Tibial nerve (tissue), 4 donors: ENCODE measurements at regions not wholly inside any gene's neighbourhood (a gene's known extent, or its start where the extent isn't known, plus 50 kb on each side); places are given as distances from the start of the nearest gene placed in this dataset.

Experiments
- EP300 ChIP-seq, 2 donors: sonication (generic); formaldehyde crosslinking; IDR thresholded peaks; one replicate each; pipeline ENCODE4 v1.6.1; 2017; ENCODE audit warnings: antibody characterized with exemption in 2 of 2, mild to moderate bottlenecking in 1 of 2
- POLR2A ChIP-seq, 2 donors: fragments of 450-650 bp; IDR thresholded peaks; one replicate each; pipeline ENCODE4 v1.6.1; 2017; ENCODE audit warnings: antibody characterized with exemption in 2 of 2, mild to moderate bottlenecking in 2 of 2, moderate library complexity in 2 of 2
- TF ChIP-seq, protein P1 (sequence below), 5 experiments: fragments of 200-600 bp in 3 of 5; fragments of 450-650 bp in 2 of 5; sonication (generic) in 3 of 5; IDR thresholded peaks; one replicate each; pipeline ENCODE4 v1.5.1; 2016 to 2019; ENCODE audit warnings: antibody characterized with exemption in 5 of 5, mild to moderate bottlenecking in 3 of 5, moderate library complexity in 2 of 5

DNA sequence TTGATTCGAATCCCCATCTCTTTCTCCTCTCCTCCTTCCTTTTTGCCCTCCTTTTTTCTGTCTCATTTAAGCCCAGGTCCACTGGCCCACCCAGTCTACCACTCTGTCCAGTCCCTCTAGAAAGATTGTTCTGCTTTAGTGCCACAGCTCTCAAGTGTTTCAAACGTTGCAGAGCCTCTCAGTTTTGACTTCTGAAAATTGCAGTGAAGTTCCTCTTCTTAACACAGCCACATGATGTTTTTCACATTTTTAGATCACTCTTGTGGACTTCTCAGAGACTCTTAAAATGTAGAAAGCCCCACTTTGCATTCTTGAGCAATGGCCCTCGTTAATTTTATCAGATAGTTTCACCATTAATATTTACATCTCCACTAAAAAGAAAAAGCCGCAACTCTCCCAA lies 253.1 kb downstream of the HAPSTR1 start:
- TF ChIP-seq, protein P1, sequence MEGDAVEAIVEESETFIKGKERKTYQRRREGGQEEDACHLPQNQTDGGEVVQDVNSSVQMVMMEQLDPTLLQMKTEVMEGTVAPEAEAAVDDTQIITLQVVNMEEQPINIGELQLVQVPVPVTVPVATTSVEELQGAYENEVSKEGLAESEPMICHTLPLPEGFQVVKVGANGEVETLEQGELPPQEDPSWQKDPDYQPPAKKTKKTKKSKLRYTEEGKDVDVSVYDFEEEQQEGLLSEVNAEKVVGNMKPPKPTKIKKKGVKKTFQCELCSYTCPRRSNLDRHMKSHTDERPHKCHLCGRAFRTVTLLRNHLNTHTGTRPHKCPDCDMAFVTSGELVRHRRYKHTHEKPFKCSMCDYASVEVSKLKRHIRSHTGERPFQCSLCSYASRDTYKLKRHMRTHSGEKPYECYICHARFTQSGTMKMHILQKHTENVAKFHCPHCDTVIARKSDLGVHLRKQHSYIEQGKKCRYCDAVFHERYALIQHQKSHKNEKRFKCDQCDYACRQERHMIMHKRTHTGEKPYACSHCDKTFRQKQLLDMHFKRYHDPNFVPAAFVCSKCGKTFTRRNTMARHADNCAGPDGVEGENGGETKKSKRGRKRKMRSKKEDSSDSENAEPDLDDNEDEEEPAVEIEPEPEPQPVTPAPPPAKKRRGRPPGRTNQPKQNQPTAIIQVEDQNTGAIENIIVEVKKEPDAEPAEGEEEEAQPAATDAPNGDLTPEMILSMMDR (IDR thresholded peaks at IDR 0.05) = no peak
- TF ChIP-seq POLR2A (IDR thresholded peaks at IDR 0.05) (no peak), EP300 (IDR thresholded peaks at IDR 0.05) (no peak)
